Transverse colon (tissue), 4 donors: ENCODE measurements at regions not wholly inside any gene's neighbourhood (a gene's known extent, or its start where the extent isn't known, plus 50 kb on each side); places are given as distances from the start of the nearest gene placed in this dataset.

ENCODE experiments used
- DNase-seq: peaks from one replicate; pipeline ENCODE4 v3.0.0-alpha.2; 2019
- H3K27ac ChIP-seq, 4 donors: fragments of 200-600 bp; sonication (generic); 2 replicates each; pipeline ENCODE4 v1.5.1; 2016 to 2018; ENCODE audit warnings: inconsistent platforms in 4 of 4
- H3K27me3 ChIP-seq: fragments of 200-600 bp; sonication (generic); 2 replicates; pipeline ENCODE4 v1.5.1; 2017; ENCODE audit warnings: inconsistent platforms
- H3K36me3 ChIP-seq, 4 donors: fragments of 200-600 bp; sonication (generic); 2 replicates each; pipeline ENCODE4 v1.5.1; 2017 to 2019; ENCODE audit warnings: inconsistent platforms in 4 of 4
- H3K4me1 ChIP-seq, 4 donors: fragments of 200-600 bp; sonication (generic); 2 replicates each; pipeline ENCODE4 v1.5.1; 2017 to 2020; ENCODE audit warnings: inconsistent platforms in 4 of 4
- H3K4me3 ChIP-seq, 4 donors: fragments of 200-600 bp; sonication (generic); 1 replicate in 1 of 4; 2 replicates in 3 of 4; pipeline versions ENCODE4 v1.5.1 to v1.6.1; 2017 to 2019; ENCODE audit warnings: inconsistent platforms in 4 of 4
- H3K9me3 ChIP-seq, 2 donors: fragments of 200-600 bp; sonication (generic); 2 replicates each; pipeline ENCODE4 v1.5.1; 2017 to 2019; ENCODE audit warnings: inconsistent platforms in 2 of 2
- EP300 ChIP-seq: sonication (generic); formaldehyde crosslinking; IDR thresholded peaks from one replicate; pipeline ENCODE4 v1.6.1; 2017; ENCODE audit warnings: antibody characterized with exemption, low read depth
- POLR2A ChIP-seq: fragments of 450-650 bp; IDR thresholded peaks from one replicate; pipeline ENCODE4 v1.6.1; 2016; ENCODE audit warnings: antibody characterized with exemption, mild to moderate bottlenecking, moderate library complexity
- POLR2AphosphoS5 ChIP-seq, 3 donors: sonication (generic); formaldehyde crosslinking; IDR thresholded peaks; one replicate each; pipeline ENCODE4 v1.6.1; 2016; ENCODE audit warnings: antibody characterized with exemption in 3 of 3
- WGBS, 2 donors: methylation state at CpG; one replicate each; pipeline ENCODE4 v1.1.5; 2018; ENCODE audit warnings: low coverage in 1 of 2; 5-methylcytosine and 5-hydroxymethylcytosine counted together
- in situ Hi-C, 4 donors: fragments of 200-750 bp; cut with MboI; loops; one replicate each; pipeline versions ENCODE4 v1.15.0 to v1.15.1; 2017; ENCODE audit warnings: low sequenced_read_pairs in 3 of 4, low pct_ligation_motif_present in 1 of 4, low pct_unique_long_range_greater_than_20kb in 1 of 4
- intact Hi-C: fragments of 100-400 bp; cut with DNase I; formaldehyde crosslinking; loops from one replicate; pipeline ENCODE4 v1.15.1; 2023; ENCODE audit warnings: low total_unique reads
- TF ChIP-seq, protein P1 (sequence below), 5 experiments: fragments of 200-600 bp in 3 of 5; fragments of 450-650 bp in 2 of 5; sonication (generic) in 3 of 5; IDR thresholded peaks; 1 replicate in 2 of 5; 2 replicates in 3 of 5; pipeline ENCODE4 v1.5.1; 2016 to 2017; ENCODE audit warnings: antibody characterized with exemption in 5 of 5, inconsistent platforms in 3 of 5, mild to moderate bottlenecking in 2 of 5, moderate library complexity in 1 of 5

DNA sequence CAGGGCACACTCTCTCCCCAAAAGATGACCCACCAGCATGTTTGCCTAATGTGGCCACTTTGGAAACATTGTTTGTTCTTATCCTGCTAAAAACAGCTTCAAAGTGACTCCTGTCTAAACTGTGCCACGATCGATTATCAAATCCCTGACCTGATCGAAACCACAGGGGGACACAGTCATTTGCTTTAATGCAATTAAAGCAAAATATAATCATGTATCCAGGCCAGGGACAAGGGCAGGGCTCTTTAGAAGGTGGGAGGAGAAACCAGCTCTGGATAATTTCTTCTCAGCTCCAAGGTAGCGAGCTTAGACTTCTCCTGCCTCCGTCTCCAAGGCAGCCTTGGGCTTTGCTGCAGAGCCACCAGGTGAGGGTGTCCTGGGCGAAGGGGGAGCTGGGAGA, 95.0 kb upstream of the HAND1 start:
- TF ChIP-seq EP300, result no peak
- TF ChIP-seq, protein P1, sequence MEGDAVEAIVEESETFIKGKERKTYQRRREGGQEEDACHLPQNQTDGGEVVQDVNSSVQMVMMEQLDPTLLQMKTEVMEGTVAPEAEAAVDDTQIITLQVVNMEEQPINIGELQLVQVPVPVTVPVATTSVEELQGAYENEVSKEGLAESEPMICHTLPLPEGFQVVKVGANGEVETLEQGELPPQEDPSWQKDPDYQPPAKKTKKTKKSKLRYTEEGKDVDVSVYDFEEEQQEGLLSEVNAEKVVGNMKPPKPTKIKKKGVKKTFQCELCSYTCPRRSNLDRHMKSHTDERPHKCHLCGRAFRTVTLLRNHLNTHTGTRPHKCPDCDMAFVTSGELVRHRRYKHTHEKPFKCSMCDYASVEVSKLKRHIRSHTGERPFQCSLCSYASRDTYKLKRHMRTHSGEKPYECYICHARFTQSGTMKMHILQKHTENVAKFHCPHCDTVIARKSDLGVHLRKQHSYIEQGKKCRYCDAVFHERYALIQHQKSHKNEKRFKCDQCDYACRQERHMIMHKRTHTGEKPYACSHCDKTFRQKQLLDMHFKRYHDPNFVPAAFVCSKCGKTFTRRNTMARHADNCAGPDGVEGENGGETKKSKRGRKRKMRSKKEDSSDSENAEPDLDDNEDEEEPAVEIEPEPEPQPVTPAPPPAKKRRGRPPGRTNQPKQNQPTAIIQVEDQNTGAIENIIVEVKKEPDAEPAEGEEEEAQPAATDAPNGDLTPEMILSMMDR (IDR thresholded peaks at IDR 0.05), result no peak
- TF ChIP-seq POLR2A, result no peak
- TF ChIP-seq POLR2AphosphoS5 (IDR thresholded peaks at IDR 0.05), result no peak
- Histone ChIP-seq H3K4me3 (no peak overlapping the region), H3K27me3 (peaks cover 21% of the 10 kb centered on the region), H3K27ac (no peak overlapping the region), H3K4me1 (no peaks in the 10 kb centered on the region), H3K9me3 (no peaks in the 10 kb centered on the region), H3K36me3 (no peaks in the 10 kb centered on the region)
- no peak for DNase-seq
- intact Hi-C loops, result no loop called here
- WGBS, 2 donors, result 73 to 89% methylated on average over 3 to 6 of the region's 6 CpGs
- in situ Hi-C loops, result no loop called here

DNA sequence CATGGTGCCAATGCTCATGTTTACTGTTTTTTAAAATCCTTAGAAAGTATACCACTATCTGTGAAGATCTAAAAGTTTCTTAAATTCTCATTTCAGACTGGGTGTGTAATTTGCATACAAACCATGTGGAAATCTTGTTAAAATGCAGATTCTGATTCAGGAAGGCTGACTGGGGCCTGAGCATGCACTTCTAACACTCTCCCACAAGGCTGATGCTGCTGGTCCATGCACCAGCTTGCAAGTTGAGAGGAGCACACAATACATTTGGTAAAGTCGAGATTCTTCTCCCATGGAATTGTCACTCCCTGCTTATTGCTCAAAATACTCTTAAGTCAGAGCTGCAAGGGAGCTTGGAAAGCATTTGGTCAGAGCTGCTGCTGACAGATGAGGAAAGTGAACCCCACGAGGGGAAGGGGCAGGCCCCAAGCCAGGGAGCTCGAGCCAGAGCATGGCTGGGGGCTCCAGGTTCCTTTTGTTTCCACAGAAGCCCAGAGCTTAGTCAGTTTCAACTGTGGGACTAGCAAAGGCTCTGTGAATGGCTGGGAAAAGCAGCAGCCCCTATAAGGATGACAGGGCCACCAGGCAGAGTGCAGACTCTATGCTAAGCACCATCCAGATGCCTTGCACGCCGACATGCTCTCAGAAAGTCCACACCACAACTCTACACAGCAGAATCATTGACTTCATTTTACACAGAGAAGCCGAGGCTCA, 93.5 kb upstream of the HAND1 start:
- in situ Hi-C loops (no loop called here), intact Hi-C loops (no loop called here)
- no peak for TF ChIP-seq POLR2AphosphoS5 (IDR thresholded peaks at IDR 0.05)
- TF ChIP-seq POLR2A, result no peak
- TF ChIP-seq, protein P1 (IDR thresholded peaks at IDR 0.05), result no peak
- TF ChIP-seq EP300, result no peak

DNA sequence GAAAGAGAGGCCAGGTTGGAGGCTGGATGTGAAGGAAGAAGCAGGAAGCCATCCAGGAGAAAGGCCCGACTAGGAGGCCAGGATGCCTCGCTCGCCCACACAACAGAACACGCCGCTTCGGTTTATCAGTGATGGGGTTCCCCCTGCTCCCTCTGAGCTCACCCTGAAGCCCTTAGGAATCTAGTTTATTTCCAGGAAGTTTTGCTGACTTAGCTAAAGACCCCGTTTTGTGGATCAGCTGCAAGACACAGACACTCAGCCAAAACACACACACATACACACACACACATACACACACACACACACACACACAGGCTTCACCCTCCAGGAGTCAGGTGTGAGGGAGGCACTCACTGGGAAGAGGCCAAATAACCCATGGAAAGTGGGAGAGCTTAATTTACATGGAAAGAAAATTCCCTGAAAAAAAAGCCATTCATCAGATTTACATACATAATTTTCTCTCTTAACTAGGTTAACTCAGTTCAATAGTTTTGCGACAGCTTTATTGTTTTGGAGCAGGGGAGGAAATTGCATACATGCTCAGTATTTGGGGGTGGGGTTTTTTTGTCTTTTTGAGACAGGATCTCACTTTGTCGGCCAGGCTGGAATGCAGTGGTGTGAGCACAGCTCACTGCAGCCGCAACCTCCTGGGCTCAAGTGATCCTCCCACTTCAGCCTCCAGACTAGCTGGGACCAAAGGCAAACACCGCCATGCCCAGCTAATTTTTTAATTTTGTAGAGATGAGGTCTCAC, 92.7 kb upstream of the HAND1 start:
- no peaks in the 10 kb centered on the region for H3K4me1 ChIP-seq
- DNase-seq, result no peak
- in situ Hi-C loops (no loop called here), intact Hi-C loops (no loop called here)
- H3K27me3 ChIP-seq, result peaks cover 5% of the 10 kb centered on the region
- no peaks in the 10 kb centered on the region for H3K9me3 ChIP-seq
- 74 to 77% methylated on average over 9 to 11 of the region's 11 CpGs for WGBS, 2 donors
- no peak for TF ChIP-seq POLR2AphosphoS5 (IDR thresholded peaks at IDR 0.05)
- no peak for TF ChIP-seq POLR2A
- TF ChIP-seq, protein P1 (IDR thresholded peaks at IDR 0.05), result no peak
- no peak for TF ChIP-seq EP300
- H3K36me3 ChIP-seq, result no peaks in the 10 kb centered on the region
- H3K4me3 ChIP-seq, result no peak overlapping the region
- no peak overlapping the region for H3K27ac ChIP-seq

More for the DNA sequence above, 93.5 kb upstream of the HAND1 start:
- Histone ChIP-seq H3K4me3 (no peak overlapping the region), H3K27ac (no peak overlapping the region), H3K27me3 (peaks cover 13% of the 10 kb centered on the region), H3K36me3 (no peaks in the 10 kb centered on the region), H3K4me1 (no peaks in the 10 kb centered on the region), H3K9me3 (no peaks in the 10 kb centered on the region)
- WGBS, 2 donors, result 68% methylated on average over 4 to 6 of the region's 6 CpGs
- no peak for DNase-seq

DNA sequence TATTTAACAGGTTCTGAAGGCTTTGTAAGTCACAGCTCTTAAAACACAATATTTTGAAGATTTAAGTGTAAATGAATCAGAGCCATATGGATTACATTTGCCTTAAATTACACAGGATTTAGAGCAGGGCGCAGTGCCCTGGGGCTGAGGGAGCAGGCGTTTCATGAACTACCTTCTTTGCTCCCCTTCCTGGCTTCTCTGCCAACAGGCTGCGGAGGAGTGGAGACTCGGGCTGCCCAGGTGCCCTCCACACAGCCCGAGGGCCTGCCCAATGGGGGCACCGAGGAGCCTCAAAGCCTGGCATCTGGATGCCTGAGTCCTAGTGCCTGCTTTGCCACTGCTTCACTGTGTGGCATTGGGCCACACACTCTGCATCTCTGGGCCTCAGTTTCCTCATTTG, 90.6 kb upstream of the HAND1 start:
- no peaks in the 10 kb centered on the region for H3K27me3 ChIP-seq
- WGBS, 2 donors, result 66 to 80% methylated on average over 1 to 6 of the region's 6 CpGs
- in situ Hi-C loops, result no loop called here
- no peaks in the 10 kb centered on the region for H3K9me3 ChIP-seq
- intact Hi-C loops, result no loop called here
- H3K4me1 ChIP-seq, result no peaks in the 10 kb centered on the region
- DNase-seq, result no peak
- TF ChIP-seq EP300, result no peak
- TF ChIP-seq, protein P1 (IDR thresholded peaks at IDR 0.05), result no peak
- TF ChIP-seq POLR2A, result no peak
- no peak for TF ChIP-seq POLR2AphosphoS5 (IDR thresholded peaks at IDR 0.05)
- H3K27ac ChIP-seq, result no peak overlapping the region
- H3K4me3 ChIP-seq, result no peak overlapping the region
- no peaks in the 10 kb centered on the region for H3K36me3 ChIP-seq
